Gastrocnemius medialis (tissue), 4 donors: ENCODE measurements at regions not wholly inside any gene's neighbourhood (a gene's known extent, or its start where the extent isn't known, plus 50 kb on each side); places are given as distances from the start of the nearest gene placed in this dataset.

Source experiments
- ATAC-seq, 2 donors: fragments of 150-250 bp; one replicate each; pipeline ENCODE4 v1.9.1; 2016
- DNase-seq, 2 donors: peaks; one replicate each; pipeline ENCODE4 v3.0.0-alpha.2; 2019
- H3K27ac ChIP-seq, 4 donors: fragments of 200-600 bp; sonication (generic); 1 replicate in 1 of 4; 2 replicates in 3 of 4; pipeline ENCODE4 v1.5.1; 2016 to 2018; ENCODE audit warnings: mild to moderate bottlenecking in 2 of 4, moderate library complexity in 1 of 4
- H3K27me3 ChIP-seq, 3 donors: fragments of 200-600 bp; sonication (generic) in 2 of 3; 1 replicate in 1 of 3; 2 replicates in 2 of 3; pipeline versions ENCODE4 v1.5.1 to v1.6.0; 2016 to 2019; ENCODE audit warnings: mild to moderate bottlenecking in 1 of 3, moderate library complexity in 1 of 3
- H3K36me3 ChIP-seq, 2 donors: fragments of 200-600 bp; sonication (generic) in 1 of 2; one replicate each; pipeline ENCODE4 v1.5.1; 2017 to 2018
- H3K4me1 ChIP-seq, 2 donors: fragments of 200-600 bp; sonication (generic) in 1 of 2; one replicate each; pipeline ENCODE4 v1.5.1; 2016 to 2017; ENCODE audit warnings: mild to moderate bottlenecking in 2 of 2
- H3K4me3 ChIP-seq, 4 donors: fragments of 200-600 bp; sonication (generic) in 3 of 4; 1 replicate in 1 of 4; 2 replicates in 3 of 4; pipeline ENCODE4 v1.5.1; 2016 to 2019; ENCODE audit warnings: mild to moderate bottlenecking in 2 of 4
- H3K9me3 ChIP-seq, 3 donors: fragments of 200-600 bp; sonication (generic) in 2 of 3; 1 replicate in 1 of 3; 2 replicates in 2 of 3; pipeline ENCODE4 v1.5.1; 2016 to 2019
- POLR2A ChIP-seq, 2 donors: fragments of 450-650 bp; IDR thresholded peaks; one replicate each; pipeline ENCODE4 v1.6.1; 2017; ENCODE audit warnings: antibody characterized with exemption in 2 of 2, mild to moderate bottlenecking in 2 of 2, moderate library complexity in 2 of 2
- in situ Hi-C, 4 donors: fragments of 200-750 bp; cut with MboI; loops; one replicate each; pipeline versions ENCODE4 v1.15.0 to v1.8.0; 2017; ENCODE audit warnings: low sequenced_read_pairs in 4 of 4
- intact Hi-C: fragments of 100-400 bp; cut with DNase I; formaldehyde crosslinking; loops from one replicate; pipeline ENCODE4 v1.15.1; 2023; ENCODE audit warnings: low total_unique reads
- TF ChIP-seq, protein P1 (sequence below), 5 experiments: fragments of 450-650 bp in 3 of 5; fragments of 200-600 bp in 2 of 5; sonication (generic) in 2 of 5; IDR thresholded peaks in 4 of 5; conservative IDR thresholded peaks in 1 of 5; 1 replicate in 4 of 5; 2 replicates in 1 of 5; pipeline ENCODE4 v1.5.1; 2016 to 2019; ENCODE audit warnings: antibody characterized with exemption in 5 of 5, mild to moderate bottlenecking in 3 of 5, moderate library complexity in 3 of 5

DNA sequence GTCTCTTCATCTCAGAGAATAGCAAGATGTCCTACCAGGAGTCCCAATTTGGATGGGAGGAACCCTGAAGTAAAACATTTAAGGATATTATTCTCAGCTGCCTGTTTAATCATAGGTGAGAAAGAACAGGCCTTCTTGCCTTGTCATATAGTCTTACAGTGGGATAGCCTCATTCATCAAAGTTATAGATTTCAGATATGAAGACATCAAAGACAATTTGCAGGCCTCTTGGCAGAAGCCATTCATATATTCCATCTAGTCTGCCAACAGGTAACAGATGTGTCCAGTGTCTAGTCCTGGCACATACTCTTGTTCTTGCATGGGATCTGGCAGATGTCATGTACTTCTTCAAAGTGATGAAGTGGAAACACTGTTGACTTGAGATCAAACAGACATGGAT is 601.3 kb upstream of the GHITM start:
- Histone ChIP-seq H3K4me1 (no peaks in the 10 kb centered on the region), H3K9me3 (no peaks in the 10 kb centered on the region), H3K36me3 (no peaks in the 10 kb centered on the region), H3K27me3 (no peaks in the 10 kb centered on the region), H3K4me3 (no peak overlapping the region), H3K27ac (no peak overlapping the region)
- no peak for TF ChIP-seq POLR2A (IDR thresholded peaks at IDR 0.05)
- TF ChIP-seq, protein P1, sequence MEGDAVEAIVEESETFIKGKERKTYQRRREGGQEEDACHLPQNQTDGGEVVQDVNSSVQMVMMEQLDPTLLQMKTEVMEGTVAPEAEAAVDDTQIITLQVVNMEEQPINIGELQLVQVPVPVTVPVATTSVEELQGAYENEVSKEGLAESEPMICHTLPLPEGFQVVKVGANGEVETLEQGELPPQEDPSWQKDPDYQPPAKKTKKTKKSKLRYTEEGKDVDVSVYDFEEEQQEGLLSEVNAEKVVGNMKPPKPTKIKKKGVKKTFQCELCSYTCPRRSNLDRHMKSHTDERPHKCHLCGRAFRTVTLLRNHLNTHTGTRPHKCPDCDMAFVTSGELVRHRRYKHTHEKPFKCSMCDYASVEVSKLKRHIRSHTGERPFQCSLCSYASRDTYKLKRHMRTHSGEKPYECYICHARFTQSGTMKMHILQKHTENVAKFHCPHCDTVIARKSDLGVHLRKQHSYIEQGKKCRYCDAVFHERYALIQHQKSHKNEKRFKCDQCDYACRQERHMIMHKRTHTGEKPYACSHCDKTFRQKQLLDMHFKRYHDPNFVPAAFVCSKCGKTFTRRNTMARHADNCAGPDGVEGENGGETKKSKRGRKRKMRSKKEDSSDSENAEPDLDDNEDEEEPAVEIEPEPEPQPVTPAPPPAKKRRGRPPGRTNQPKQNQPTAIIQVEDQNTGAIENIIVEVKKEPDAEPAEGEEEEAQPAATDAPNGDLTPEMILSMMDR (IDR thresholded peaks at IDR 0.05 in 4 of 5, conservative IDR thresholded peaks at IDR 0.05 in 1 of 5) = no peak
- ATAC-seq = no peak
- DNase-seq = no peak
- in situ Hi-C loops (no loop called here), intact Hi-C loops (no loop called here)

DNA sequence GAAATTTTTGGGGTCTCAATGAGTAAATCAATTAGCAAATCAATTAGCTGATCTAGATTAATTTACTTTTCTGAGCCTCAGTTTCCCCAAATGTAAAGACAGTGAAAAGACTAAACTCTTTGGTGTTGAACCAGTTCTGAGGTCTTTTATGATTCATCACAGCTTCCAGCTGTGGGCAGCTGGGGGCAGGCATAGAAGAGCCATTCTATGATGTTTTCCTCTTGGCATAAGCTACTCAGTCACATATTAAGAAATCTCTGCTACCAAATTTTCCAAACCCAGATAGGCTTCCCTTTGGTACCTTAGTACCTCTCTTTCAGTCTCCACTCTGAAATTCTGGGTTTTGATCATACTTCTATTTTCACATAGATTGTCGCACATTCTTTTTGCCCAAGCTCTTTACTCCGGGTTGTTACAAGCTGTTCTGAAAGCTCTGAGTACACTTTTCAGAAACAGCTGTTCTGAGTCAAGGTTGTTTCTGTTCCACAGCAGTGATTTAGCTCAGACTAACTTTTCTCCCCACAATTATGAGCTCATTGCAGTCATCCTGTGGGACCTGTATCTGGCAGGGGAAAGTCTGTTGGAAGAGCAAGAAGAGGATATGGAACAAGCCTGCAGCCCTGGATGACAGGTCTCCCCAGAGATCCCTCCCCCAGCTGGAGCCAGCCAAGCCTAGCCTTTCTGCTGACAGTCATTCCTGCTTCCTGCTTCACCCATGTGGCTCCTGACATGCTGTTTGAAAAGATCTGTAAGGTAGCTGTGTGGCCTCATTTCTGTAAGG is 599.6 kb upstream of the GHITM start:
- intact Hi-C loops = no loop called here
- TF ChIP-seq, protein P1 (IDR thresholded peaks at IDR 0.05 in 4 of 5, conservative IDR thresholded peaks at IDR 0.05 in 1 of 5) = no peak
- no peak for TF ChIP-seq POLR2A (IDR thresholded peaks at IDR 0.05)
- peak overlapping the region in 1 of 4 donors; percentile 25 for H3K27ac ChIP-seq
- in situ Hi-C loops = no loop called here
- no peaks in the 10 kb centered on the region for H3K36me3 ChIP-seq
- ATAC-seq (peak; percentile 78 to 84), DNase-seq (peak; percentile 19 to 64)
- H3K27me3 ChIP-seq = no peaks in the 10 kb centered on the region
- no peaks in the 10 kb centered on the region for H3K9me3 ChIP-seq
- H3K4me3 ChIP-seq = no peak overlapping the region
- H3K4me1 ChIP-seq = no peaks in the 10 kb centered on the region

DNA sequence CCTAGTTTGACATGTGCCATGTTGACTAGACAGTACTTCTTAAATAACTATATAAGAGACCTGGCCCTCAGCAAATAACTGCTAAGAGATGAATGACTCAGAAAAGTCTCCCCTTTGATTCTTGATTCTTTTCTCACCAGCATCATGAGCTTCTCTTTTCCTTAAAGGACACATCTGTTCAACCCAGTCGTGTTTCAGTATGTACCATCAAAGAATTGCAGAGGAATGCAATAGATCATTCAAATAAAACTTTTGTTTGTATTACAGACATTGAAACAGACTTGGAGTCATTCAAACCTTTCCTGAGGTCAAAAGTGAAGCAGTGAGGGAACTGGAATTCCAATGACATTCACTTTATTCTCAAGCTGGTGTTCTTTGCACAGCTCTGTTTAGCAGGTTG is 598.3 kb upstream of the GHITM start:
- intact Hi-C loops = no loop called here
- Histone ChIP-seq H3K4me3 (no peak overlapping the region), H3K36me3 (no peaks in the 10 kb centered on the region), H3K27ac (no peak overlapping the region), H3K9me3 (no peaks in the 10 kb centered on the region), H3K27me3 (no peaks in the 10 kb centered on the region), H3K4me1 (no peaks in the 10 kb centered on the region)
- in situ Hi-C loops = no loop called here
- ATAC-seq = no peak
- no peak for TF ChIP-seq POLR2A (IDR thresholded peaks at IDR 0.05)
- TF ChIP-seq, protein P1 (IDR thresholded peaks at IDR 0.05 in 4 of 5, conservative IDR thresholded peaks at IDR 0.05 in 1 of 5) = no peak
- DNase-seq = no peak

- no peaks in the 10 kb centered on the region for H3K4me1 ChIP-seq
- DNase-seq (no peak), ATAC-seq (no peak)
- intact Hi-C loops = no loop called here
- in situ Hi-C loops = no loop called here
- no peaks in the 10 kb centered on the region for H3K27me3 ChIP-seq
- no peak overlapping the region for H3K27ac ChIP-seq
- no peaks in the 10 kb centered on the region for H3K36me3 ChIP-seq
- H3K4me3 ChIP-seq = no peak overlapping the region
- H3K9me3 ChIP-seq = no peaks in the 10 kb centered on the region
- TF ChIP-seq, protein P1 (IDR thresholded peaks at IDR 0.05 in 4 of 5, conservative IDR thresholded peaks at IDR 0.05 in 1 of 5) = no peak
- TF ChIP-seq POLR2A (IDR thresholded peaks at IDR 0.05) = no peak
These were observed 596.4 kb upstream of the GHITM start for GRCh38 chr10:83542774-83543411.
